ENCODE measurements at regions not wholly inside any gene's neighbourhood (a gene's known extent, or its start where the extent isn't known, plus 50 kb on each side); places are given as distances from the start of the nearest gene placed in this dataset.
"Not testable (repeated sequence)": the region's sequence is repeated elsewhere in the genome, so short reads cannot be mapped to it uniquely, and the experiment has no call there.

DNA sequence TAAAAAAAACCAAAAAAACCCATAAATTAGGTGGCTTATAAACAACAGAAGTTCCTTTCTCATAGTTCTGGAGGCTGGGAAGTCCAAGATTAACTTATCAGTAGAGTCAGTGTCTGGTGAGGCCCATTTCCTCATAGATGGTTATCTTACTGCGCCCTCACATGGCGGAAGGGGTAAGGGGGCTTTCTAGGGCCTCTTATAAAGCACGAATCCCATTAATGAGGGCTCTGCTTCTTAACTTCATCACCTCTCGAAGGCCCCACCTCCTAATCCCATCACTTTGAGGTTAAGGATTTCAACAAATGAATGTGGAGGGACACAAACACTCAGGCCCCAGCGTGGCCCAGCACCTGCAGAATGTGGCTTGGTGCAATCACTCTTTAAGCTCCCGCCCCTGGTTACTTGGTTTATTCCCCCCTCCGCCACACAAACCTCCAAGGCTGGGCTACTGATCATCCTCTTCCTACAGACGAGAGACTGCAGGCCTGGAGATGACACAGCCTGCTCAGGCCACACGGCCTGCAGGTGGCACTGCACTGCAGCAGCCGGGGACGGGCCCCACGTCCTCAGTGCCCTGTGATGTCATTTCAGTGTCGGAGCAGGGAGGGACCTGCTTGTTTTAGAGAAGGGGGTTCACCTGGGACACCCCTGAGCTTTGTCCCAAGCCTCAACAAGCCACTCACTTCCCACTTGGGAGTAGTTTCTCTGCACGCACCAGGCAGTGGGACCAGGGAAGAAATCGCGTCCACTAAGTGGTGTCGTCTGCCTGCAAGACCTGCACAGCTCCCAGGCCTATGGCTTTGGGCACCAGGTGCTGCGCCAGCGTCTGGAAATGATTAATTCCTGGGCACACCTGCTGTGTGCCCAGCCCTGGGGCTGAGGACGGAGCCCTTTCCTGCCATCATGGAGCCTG lies 178.5 kb downstream of the NPIPB11 start (continued):
- TF ChIP-seq KDM3A (CRISPR knock-in tag; IDR thresholded peaks at IDR 0.05; ENCODE audit: low read depth) (0 out of 2 replicates have a peak, but pooled peaks have one; percentile 31), STAG1 (CRISPR knock-in tag; IDR thresholded peaks at IDR 0.05) (peak; percentile 81), ATF7 (CRISPR knock-in tag; IDR thresholded peaks at IDR 0.05) (peak; percentile 56; the same call in 1 of the 2 replicates), HOXA3 (CRISPR knock-in tag; IDR thresholded peaks at IDR 0.05) (peak; percentile 68), HMGXB4 (CRISPR knock-in tag; IDR thresholded peaks at IDR 0.05; ENCODE audit: borderline replicate concordance in 1 of 2, low read depth in 1 of 2) (0 out of 4 replicates have a peak, but pooled peaks of 1 of the 2 experiments have one; percentile 23), ELF3 (CRISPR knock-in tag; IDR thresholded peaks at IDR 0.05) (peak; percentile 64; the same call in 1 of the 2 replicates), GATAD1 (CRISPR knock-in tag; IDR thresholded peaks at IDR 0.05) (0 out of 2 replicates have a peak, but pooled peaks have one; percentile 48), ZBTB21 (CRISPR knock-in tag; IDR thresholded peaks at IDR 0.05) (0 out of 2 replicates have a peak, but pooled peaks have one; percentile 49), CREM (IDR thresholded peaks at IDR 0.05) (peak; percentile 40; the same call in 1 of the 2 replicates), LCORL (CRISPR knock-in tag; IDR thresholded peaks at IDR 0.05) (peak; percentile 28; the same call in 1 of the 2 replicates), RAD21 (CRISPR knock-in tag; IDR thresholded peaks at IDR 0.05) (peak; percentile 57), GATAD2A (CRISPR knock-in tag; IDR thresholded peaks at IDR 0.05) (peak; percentile 59), SMC3 (IDR thresholded peaks at IDR 0.05; ENCODE audit: low read length) (peak; percentile 20; the same call in 1 of the 2 replicates), PITX1 (CRISPR knock-in tag; IDR thresholded peaks at IDR 0.05) (0 out of 2 replicates have a peak, but pooled peaks have one; percentile 9)
- TF ChIP-seq, protein P1, sequence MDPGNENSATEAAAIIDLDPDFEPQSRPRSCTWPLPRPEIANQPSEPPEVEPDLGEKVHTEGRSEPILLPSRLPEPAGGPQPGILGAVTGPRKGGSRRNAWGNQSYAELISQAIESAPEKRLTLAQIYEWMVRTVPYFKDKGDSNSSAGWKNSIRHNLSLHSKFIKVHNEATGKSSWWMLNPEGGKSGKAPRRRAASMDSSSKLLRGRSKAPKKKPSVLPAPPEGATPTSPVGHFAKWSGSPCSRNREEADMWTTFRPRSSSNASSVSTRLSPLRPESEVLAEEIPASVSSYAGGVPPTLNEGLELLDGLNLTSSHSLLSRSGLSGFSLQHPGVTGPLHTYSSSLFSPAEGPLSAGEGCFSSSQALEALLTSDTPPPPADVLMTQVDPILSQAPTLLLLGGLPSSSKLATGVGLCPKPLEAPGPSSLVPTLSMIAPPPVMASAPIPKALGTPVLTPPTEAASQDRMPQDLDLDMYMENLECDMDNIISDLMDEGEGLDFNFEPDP (CRISPR knock-in tag; conservative IDR thresholded peaks at IDR 0.05): 0 out of 2 replicates have a peak, but pooled peaks have one; percentile 69
- TF ChIP-seq, protein P2, sequence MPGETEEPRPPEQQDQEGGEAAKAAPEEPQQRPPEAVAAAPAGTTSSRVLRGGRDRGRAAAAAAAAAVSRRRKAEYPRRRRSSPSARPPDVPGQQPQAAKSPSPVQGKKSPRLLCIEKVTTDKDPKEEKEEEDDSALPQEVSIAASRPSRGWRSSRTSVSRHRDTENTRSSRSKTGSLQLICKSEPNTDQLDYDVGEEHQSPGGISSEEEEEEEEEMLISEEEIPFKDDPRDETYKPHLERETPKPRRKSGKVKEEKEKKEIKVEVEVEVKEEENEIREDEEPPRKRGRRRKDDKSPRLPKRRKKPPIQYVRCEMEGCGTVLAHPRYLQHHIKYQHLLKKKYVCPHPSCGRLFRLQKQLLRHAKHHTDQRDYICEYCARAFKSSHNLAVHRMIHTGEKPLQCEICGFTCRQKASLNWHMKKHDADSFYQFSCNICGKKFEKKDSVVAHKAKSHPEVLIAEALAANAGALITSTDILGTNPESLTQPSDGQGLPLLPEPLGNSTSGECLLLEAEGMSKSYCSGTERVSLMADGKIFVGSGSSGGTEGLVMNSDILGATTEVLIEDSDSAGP (CRISPR knock-in tag; IDR thresholded peaks at IDR 0.05; ENCODE audit: borderline replicate concordance): 0 out of 2 replicates have a peak, but pooled peaks have one; percentile 22
- TF ChIP-seq, protein P3, sequence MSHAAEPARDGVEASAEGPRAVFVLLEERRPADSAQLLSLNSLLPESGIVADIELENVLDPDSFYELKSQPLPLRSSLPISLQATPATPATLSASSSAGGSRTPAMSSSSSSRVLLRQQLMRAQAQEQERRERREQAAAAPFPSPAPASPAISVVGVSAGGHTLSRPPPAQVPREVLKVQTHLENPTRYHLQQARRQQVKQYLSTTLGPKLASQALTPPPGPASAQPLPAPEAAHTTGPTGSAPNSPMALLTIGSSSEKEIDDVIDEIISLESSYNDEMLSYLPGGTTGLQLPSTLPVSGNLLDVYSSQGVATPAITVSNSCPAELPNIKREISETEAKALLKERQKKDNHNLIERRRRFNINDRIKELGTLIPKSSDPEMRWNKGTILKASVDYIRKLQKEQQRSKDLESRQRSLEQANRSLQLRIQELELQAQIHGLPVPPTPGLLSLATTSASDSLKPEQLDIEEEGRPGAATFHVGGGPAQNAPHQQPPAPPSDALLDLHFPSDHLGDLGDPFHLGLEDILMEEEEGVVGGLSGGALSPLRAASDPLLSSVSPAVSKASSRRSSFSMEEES (CRISPR knock-in tag; IDR thresholded peaks at IDR 0.05): peak; percentile 23; the same call in 1 of the 2 replicates
- not testable (repeated sequence) for TF ChIP-seq ATF7 (IDR thresholded peaks at IDR 0.05); CREM (CRISPR knock-in tag; IDR thresholded peaks at IDR 0.05); LCORL (IDR thresholded peaks at IDR 0.05)
- TF ChIP-seq, protein P4, sequence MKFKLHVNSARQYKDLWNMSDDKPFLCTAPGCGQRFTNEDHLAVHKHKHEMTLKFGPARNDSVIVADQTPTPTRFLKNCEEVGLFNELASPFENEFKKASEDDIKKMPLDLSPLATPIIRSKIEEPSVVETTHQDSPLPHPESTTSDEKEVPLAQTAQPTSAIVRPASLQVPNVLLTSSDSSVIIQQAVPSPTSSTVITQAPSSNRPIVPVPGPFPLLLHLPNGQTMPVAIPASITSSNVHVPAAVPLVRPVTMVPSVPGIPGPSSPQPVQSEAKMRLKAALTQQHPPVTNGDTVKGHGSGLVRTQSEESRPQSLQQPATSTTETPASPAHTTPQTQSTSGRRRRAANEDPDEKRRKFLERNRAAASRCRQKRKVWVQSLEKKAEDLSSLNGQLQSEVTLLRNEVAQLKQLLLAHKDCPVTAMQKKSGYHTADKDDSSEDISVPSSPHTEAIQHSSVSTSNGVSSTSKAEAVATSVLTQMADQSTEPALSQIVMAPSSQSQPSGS (CRISPR knock-in tag; IDR thresholded peaks at IDR 0.05): peak; percentile 78; the same call in 1 of the 2 replicates

All from HepG2 (cell line).